H9 (cell line): ENCODE measurements at regions not wholly inside any gene's neighbourhood (a gene's known extent, or its start where the extent isn't known, plus 50 kb on each side); places are given as distances from the start of the nearest gene placed in this dataset.

Experiments
- DNase-seq: peaks from one replicate; pipeline ENCODE4 v3.0.0-alpha.2; 2017
- H2AFZ ChIP-seq: one replicate; pipeline ENCODE4 v1.6.1; 2013; ENCODE audit warnings: mild to moderate bottlenecking, low read length, control low read depth, moderate library complexity
- H2AK5ac ChIP-seq: 2 replicates; pipeline ENCODE4 v1.6.1; 2013; ENCODE audit warnings: low read length, control low read depth, mixed read lengths; ENCODE audit not compliant: insufficient read length
- H2BK120ac ChIP-seq: one replicate; pipeline ENCODE4 v1.6.1; 2013; ENCODE audit warnings: low read depth, mild to moderate bottlenecking, low read length, control low read depth, inconsistent platforms; ENCODE audit not compliant: poor library complexity, severe bottlenecking
- H2BK12ac ChIP-seq: 2 replicates; pipeline ENCODE4 v1.6.1; 2013; ENCODE audit warnings: low read length, control low read depth, mixed read lengths, low read depth; ENCODE audit not compliant: insufficient read length
- H2BK15ac ChIP-seq: 2 replicates; pipeline ENCODE4 v1.6.1; 2013; ENCODE audit warnings: low read depth, low read length, control low read depth
- H2BK20ac ChIP-seq: one replicate; pipeline ENCODE4 v1.6.1; 2013; ENCODE audit warnings: low read depth, mild to moderate bottlenecking, low read length, control low read depth, inconsistent platforms; ENCODE audit not compliant: poor library complexity, severe bottlenecking
- H2BK5ac ChIP-seq: 2 replicates; pipeline ENCODE4 v1.6.1; 2013; ENCODE audit warnings: low read length, control low read depth, mixed read lengths; ENCODE audit not compliant: insufficient read length
- H3K14ac ChIP-seq: 2 replicates; pipeline ENCODE4 v1.6.1; 2013; ENCODE audit warnings: low read length, control low read depth; ENCODE audit not compliant: insufficient read depth
- H3K18ac ChIP-seq: 2 replicates; pipeline ENCODE4 v1.6.1; 2013; ENCODE audit warnings: low read depth, mild to moderate bottlenecking, mixed read lengths, low read length, control low read depth; ENCODE audit not compliant: insufficient read length
- H3K23ac ChIP-seq: 2 replicates; pipeline ENCODE4 v1.6.1; 2013; ENCODE audit warnings: low read length, control low read depth, mixed read lengths, low read depth; ENCODE audit not compliant: insufficient read length
- H3K23me2 ChIP-seq: 2 replicates; pipeline ENCODE4 v1.6.1; 2013; ENCODE audit warnings: low read depth, mild to moderate bottlenecking, mixed read lengths, low read length, control low read depth; ENCODE audit not compliant: insufficient read length, poor library complexity, severe bottlenecking
- H3K27ac ChIP-seq: 2 replicates; pipeline ENCODE4 v1.5.1; 2013; ENCODE audit warnings: low read length, control low read depth, mixed read lengths, low read depth; ENCODE audit not compliant: insufficient read length
- H3K27me3 ChIP-seq: 2 replicates; pipeline ENCODE4 v1.6.1; 2013; ENCODE audit warnings: low read length, control low read depth, inconsistent platforms; ENCODE audit not compliant: insufficient read depth
- H3K4ac ChIP-seq: 2 replicates; pipeline ENCODE4 v1.6.1; 2013; ENCODE audit warnings: low read depth, mild to moderate bottlenecking, control low read depth, inconsistent platforms, low read length, moderate library complexity
- H3K4me1 ChIP-seq: 2 replicates; pipeline ENCODE4 v1.6.1; 2013; ENCODE audit warnings: low read length, control low read depth, inconsistent platforms; ENCODE audit not compliant: insufficient read depth
- H3K4me2 ChIP-seq: 2 replicates; pipeline ENCODE4 v1.6.1; 2013; ENCODE audit warnings: low read length, control low read depth, mixed read lengths; ENCODE audit not compliant: insufficient read length, insufficient read depth
- H3K56ac ChIP-seq: 2 replicates; pipeline ENCODE4 v1.6.1; 2013; ENCODE audit warnings: low read depth, mild to moderate bottlenecking, mixed read lengths, low read length, control low read depth; ENCODE audit not compliant: insufficient read length
- H3K79me1 ChIP-seq: 2 replicates; pipeline ENCODE4 v1.6.1; 2013; ENCODE audit warnings: low read depth, mild to moderate bottlenecking, moderate library complexity, low read length, control low read depth, inconsistent platforms; ENCODE audit not compliant: insufficient read depth, poor library complexity, severe bottlenecking
- H3K79me2 ChIP-seq: 2 replicates; pipeline ENCODE4 v1.6.1; 2013; ENCODE audit warnings: low read length, control low read depth, inconsistent platforms; ENCODE audit not compliant: insufficient read depth
- H3K9ac ChIP-seq: 2 replicates; pipeline ENCODE4 v1.6.1; 2013; ENCODE audit warnings: low read length, control low read depth, mixed read lengths; ENCODE audit not compliant: insufficient read length; ENCODE audit errors: extremely low read depth
- H3K9me3 ChIP-seq: one replicate; pipeline ENCODE4 v1.6.1; 2013; ENCODE audit warnings: low read depth, low read length, inconsistent platforms; ENCODE audit not compliant: control insufficient read depth
- H3T11ph ChIP-seq: one replicate; pipeline ENCODE4 v1.6.1; 2013; ENCODE audit warnings: mild to moderate bottlenecking, low read length, control low read depth, inconsistent platforms
- H4K20me1 ChIP-seq: one replicate; pipeline ENCODE4 v1.6.1; 2013; ENCODE audit not compliant: control insufficient read depth, insufficient read length, insufficient read depth
- H4K5ac ChIP-seq: 2 replicates; pipeline ENCODE4 v1.6.1; 2013; ENCODE audit warnings: low read depth, mild to moderate bottlenecking, mixed read lengths, low read length, control low read depth; ENCODE audit not compliant: insufficient read length
- H4K8ac ChIP-seq: replicated peaks from 2 replicates; pipeline ENCODE4 v1.6.1; 2013; ENCODE audit warnings: low read length, control low read depth, mixed read lengths, low read depth; ENCODE audit not compliant: insufficient read length
- H4K91ac ChIP-seq: 2 replicates; pipeline ENCODE4 v1.6.1; 2013; ENCODE audit warnings: low read depth, mild to moderate bottlenecking, moderate library complexity, mixed read lengths, low read length, control low read depth; ENCODE audit not compliant: insufficient read length
- H3K27ac Mint-ChIP-seq, 3 experiments: 2 replicates in 2 of 3; 3 replicates in 1 of 3; pipeline ENCODE4 v1.8.0; 2020 to 2021; ENCODE audit warnings: mixed read lengths in 3 of 3, mild to moderate bottlenecking in 1 of 3, moderate library complexity in 1 of 3
- H3K27me3 Mint-ChIP-seq: 2 replicates; pipeline ENCODE4 v1.8.0; 2021; ENCODE audit warnings: low read depth, mild to moderate bottlenecking, moderate library complexity, mixed read lengths
- H3K36me3 Mint-ChIP-seq, 3 experiments: 2 replicates in 2 of 3; 3 replicates in 1 of 3; pipeline ENCODE4 v1.8.0; 2020 to 2021; ENCODE audit warnings: low read depth in 3 of 3, mixed read lengths in 3 of 3; ENCODE audit not compliant: insufficient read depth in 1 of 3
- H3K4me1 Mint-ChIP-seq, 2 experiments: 2 replicates each; pipeline ENCODE4 v1.8.0; 2020; ENCODE audit warnings: mixed read lengths in 2 of 2
- H3K4me3 Mint-ChIP-seq, 2 experiments: 2 replicates in 1 of 2; 3 replicates in 1 of 2; pipeline ENCODE4 v1.8.0; 2020 to 2021; ENCODE audit warnings: mild to moderate bottlenecking in 2 of 2, mixed read lengths in 2 of 2, moderate library complexity in 1 of 2
- H3K9me3 Mint-ChIP-seq, 2 experiments: 2 replicates in 1 of 2; 3 replicates in 1 of 2; pipeline ENCODE4 v1.8.0; 2020; ENCODE audit warnings: mild to moderate bottlenecking in 2 of 2, mixed read lengths in 2 of 2, moderate library complexity in 1 of 2
- WGBS: extraction: QIAGEN DNeasy Blood & Tissue Kit; methylation state at CpG from one replicate; pipeline ENCODE4 v1.1.7; 2013; ENCODE audit warnings: missing lambda C conversion rate, low lambda C conversion rate, mixed read lengths; ENCODE audit not compliant: insufficient read length; ENCODE audit errors: extremely low coverage; 5-methylcytosine and 5-hydroxymethylcytosine counted together
- TF ChIP-seq, protein P1 (sequence below): fragments of 200-600 bp; sonication (generic); conservative IDR thresholded peaks from 3 replicates; pipeline ENCODE4 v1.8.0; 2021; ENCODE audit warnings: antibody characterized with exemption, mild to moderate bottlenecking

- Histone ChIP-seq H2BK120ac (no peak overlapping the region), H2BK12ac (no peak overlapping the region), H2AK5ac (no peak overlapping the region), H3K9ac (no peak overlapping the region), H3K79me2 (no peaks in the 10 kb centered on the region), H3K27ac (no peak overlapping the region), H3K4me2 (no peak overlapping the region), H2BK15ac (no peak overlapping the region), H4K20me1 (no peaks in the 10 kb centered on the region), H2BK5ac (no peak overlapping the region), H3T11ph (no peak overlapping the region), H4K5ac (no peak overlapping the region), H3K23ac (no peak overlapping the region), H3K79me1 (no peaks in the 10 kb centered on the region), H4K91ac (no peak overlapping the region), H3K14ac (no peak overlapping the region), H2AFZ (no peak overlapping the region), H3K23me2 (no peaks in the 10 kb centered on the region), H3K56ac (no peak overlapping the region), H3K27me3 (no peaks in the 10 kb centered on the region), H4K8ac (no peak overlapping the region), H3K4me1 (peaks cover 6% of the 10 kb centered on the region; the same call in 1 of the 2 replicates), H3K4ac (no peak overlapping the region), H2BK20ac (no peak overlapping the region), H3K9me3 (no peaks in the 10 kb centered on the region), H3K18ac (no peak overlapping the region)
- no peaks in the 10 kb centered on the region for H3K9me3 Mint-ChIP-seq
- DNase-seq = no peak
- peaks cover 5 to 18% of the 10 kb centered on the region in 2 experiments; a peak in 2 of 4 replicates for H3K4me1 Mint-ChIP-seq
- H3K36me3 Mint-ChIP-seq = no peaks in the 10 kb centered on the region
- H3K4me3 Mint-ChIP-seq = no peak overlapping the region
- no CpG with 5 or more reads among the region's 1 CpG for WGBS
- no peaks in the 10 kb centered on the region for H3K27me3 Mint-ChIP-seq
- no peak overlapping the region for H3K27ac Mint-ChIP-seq
- TF ChIP-seq, protein P1, sequence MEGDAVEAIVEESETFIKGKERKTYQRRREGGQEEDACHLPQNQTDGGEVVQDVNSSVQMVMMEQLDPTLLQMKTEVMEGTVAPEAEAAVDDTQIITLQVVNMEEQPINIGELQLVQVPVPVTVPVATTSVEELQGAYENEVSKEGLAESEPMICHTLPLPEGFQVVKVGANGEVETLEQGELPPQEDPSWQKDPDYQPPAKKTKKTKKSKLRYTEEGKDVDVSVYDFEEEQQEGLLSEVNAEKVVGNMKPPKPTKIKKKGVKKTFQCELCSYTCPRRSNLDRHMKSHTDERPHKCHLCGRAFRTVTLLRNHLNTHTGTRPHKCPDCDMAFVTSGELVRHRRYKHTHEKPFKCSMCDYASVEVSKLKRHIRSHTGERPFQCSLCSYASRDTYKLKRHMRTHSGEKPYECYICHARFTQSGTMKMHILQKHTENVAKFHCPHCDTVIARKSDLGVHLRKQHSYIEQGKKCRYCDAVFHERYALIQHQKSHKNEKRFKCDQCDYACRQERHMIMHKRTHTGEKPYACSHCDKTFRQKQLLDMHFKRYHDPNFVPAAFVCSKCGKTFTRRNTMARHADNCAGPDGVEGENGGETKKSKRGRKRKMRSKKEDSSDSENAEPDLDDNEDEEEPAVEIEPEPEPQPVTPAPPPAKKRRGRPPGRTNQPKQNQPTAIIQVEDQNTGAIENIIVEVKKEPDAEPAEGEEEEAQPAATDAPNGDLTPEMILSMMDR = no peak
Measured at GRCh38 chr7:49481075-49481474, 292.4 kb upstream of the VWC2 start.
